Stimulated activated CD8-positive, alpha-beta memory T cell treated with anti-CD3 and anti-CD28 coated beads, Interleukin-15, amount 100 ng/mL, for 24 hours (primary cell): ENCODE measurements at regions not wholly inside any gene's neighbourhood (a gene's known extent, or its start where the extent isn't known, plus 50 kb on each side); places are given as distances from the start of the nearest gene placed in this dataset.
"Not testable (repeated sequence)": the region's sequence is repeated elsewhere in the genome, so short reads cannot be mapped to it uniquely, and the experiment has no call there.

ENCODE experiments used
- DNase-seq: peaks from one replicate; pipeline ENCODE4 v3.0.0-alpha.2; 2020; ENCODE audit warnings: low read depth

DNA sequence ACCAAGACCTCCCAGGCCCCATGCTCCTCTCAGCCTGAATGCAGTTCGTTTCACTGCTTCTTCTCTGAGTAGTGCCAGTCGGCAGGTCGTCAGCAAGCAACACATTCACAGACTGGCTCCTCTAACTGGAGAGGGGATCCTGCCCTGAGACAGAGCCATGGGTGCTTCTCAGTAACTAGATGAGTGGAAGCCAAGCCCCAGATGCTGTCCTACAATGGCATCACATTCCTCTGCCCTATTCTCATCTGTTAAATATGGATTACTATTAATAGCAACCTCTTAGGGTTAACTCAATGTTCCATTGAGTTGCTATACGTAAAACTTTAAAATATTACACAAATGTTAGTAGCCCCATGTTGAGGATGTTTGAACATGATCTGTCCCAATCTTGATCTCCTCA is 84.2 kb upstream of the S1PR1 start:
- DNase-seq, result no peak

DNA sequence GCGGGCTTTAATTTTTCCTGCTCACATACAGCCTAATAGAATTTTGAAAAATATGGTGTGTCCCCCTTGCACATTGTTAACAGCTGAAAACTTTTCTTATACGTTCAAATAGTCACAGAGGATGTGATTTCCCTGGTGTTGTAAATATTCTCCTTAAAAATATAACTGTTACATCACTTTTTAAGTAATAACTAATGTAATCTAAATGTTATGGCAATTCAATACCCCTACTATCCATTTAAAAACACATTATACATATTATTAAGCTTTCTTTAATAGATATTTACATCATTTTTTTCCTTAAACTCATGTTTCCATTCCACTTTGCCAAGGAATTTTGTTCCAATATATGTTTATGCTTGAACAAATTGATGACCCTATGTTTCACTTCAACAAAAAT is 85.5 kb upstream of the S1PR1 start:
- DNase-seq, result no peak

DNA sequence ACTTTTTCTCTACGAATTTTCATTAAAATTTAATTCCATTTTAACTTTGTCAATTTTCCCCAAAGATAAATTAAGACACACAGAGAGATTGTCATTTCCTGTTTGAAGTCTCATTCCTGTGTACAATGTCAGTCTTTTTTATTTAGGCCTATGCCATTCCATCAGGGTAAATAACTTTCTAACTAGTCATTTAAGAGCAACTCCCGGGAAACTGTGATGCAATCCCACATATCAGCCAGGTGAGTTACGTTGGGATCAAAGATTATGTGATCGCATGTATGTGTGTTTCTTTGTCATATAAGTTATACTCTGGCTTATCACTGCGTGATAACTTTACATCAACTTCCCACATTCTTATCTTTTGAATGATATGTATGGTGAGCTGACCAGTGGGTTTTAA is 86.1 kb upstream of the S1PR1 start:
- no peak for DNase-seq

GRCh38 chr1:101150266-101150665 is 86.6 kb upstream of the S1PR1 start:
- DNase-seq, result no peak

GRCh38 chr1:101148980-101149379 is 87.8 kb upstream of the S1PR1 start:
- DNase-seq, result no peak

DNA sequence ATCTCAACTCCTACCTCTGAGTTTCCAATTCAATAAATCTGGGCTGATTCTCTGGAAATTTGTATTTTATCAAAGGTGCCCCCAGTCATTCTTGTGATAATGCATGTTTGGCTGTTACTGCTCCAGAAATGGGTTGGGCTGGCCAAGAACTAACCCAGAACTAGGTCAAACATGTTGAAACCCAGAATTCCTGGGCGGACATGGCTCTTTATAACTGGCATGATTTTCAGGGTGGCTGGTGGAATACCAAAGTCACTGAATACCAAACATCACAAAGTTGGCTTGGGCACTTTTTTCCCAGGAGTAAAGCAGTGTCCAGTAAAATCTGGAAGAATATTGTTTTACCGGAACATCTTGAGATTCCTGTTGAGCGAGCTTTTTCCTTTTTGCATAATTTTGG is 89.4 kb upstream of the S1PR1 start:
- no peak for DNase-seq

GRCh38 chr1:101145449-101145820 is 91.4 kb upstream of the S1PR1 start:
- DNase-seq, result no peak

GRCh38 chr1:101144671-101145448 is 92.0 kb upstream of the S1PR1 start:
- DNase-seq, result no peak

GRCh38 chr1:101142244-101142643 is 94.6 kb upstream of the S1PR1 start:
- DNase-seq, result no peak

GRCh38 chr1:101141376-101141775 is 95.4 kb upstream of the S1PR1 start:
- DNase-seq, result no peak

GRCh38 chr1:101139821-101140718 is 96.7 kb upstream of the S1PR1 start:
- no peak for DNase-seq

GRCh38 chr1:101139130-101139529 is 97.7 kb upstream of the S1PR1 start:
- no peak for DNase-seq

DNA sequence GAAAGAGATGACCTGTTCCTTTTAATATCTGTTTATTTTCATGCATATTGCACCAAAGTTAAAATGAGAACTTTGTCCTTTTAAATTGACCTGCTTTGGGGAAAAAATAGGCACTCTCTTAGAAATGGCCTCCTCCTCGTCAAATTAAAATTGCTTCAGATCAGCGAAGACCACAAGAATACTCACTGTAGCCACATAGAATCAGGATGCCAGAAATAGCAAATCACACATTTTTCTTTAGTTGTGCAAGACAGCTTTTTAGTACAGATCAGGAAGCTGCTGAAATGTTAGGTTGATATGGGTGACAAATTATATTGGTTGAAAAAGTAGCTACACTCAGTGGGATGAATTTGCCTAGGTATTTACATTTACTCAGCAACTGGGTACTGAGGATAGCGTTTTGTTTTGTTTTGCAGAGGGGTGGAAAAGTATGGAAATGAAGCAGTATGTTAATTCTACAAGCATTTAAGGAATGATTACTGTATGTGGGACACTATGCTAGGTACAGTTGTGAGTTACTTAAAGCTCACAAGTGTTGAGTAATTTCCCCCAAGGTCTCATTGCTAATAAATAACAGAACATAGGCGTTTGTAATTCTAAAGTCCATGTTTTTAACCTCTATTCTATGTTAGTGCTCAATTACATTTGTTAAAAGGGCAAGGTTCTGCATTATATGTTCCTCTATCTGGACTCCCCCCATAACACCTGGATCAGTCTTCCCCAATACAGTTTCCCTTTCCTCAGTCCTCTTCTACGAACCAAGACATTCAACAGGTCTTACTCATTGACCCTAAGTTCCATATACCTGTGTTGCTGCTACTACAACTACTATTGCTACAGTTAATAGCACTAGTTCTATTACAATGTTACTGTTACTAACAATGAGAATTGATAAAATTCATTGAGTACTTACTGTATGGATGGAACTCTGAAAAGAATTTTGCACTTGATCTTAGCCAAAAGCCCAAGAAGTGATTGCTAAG is 99.4 kb upstream of the S1PR1 start:
- no peak for DNase-seq

DNA sequence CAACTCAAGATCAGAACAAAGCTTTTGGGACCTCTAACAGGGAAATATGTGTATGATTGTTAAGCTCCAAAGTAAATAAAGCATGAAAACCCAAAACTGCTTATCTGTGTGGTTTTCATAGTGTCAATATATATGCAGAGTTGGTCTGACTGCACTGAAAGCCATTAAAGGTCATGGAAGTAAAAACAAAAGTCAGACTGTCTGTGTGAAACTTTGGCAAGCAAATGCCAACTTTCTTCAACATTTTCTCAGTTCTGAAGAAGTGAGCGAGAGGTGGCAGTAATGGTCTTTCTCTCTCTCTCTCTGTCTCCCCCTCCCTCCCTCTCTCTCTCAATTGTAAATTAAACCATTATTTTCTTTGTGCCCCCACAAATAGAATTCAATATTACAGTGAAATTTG is 100.1 kb upstream of the S1PR1 start:
- DNase-seq, result no peak

- no peak for DNase-seq
Observed at GRCh38 chr1:101136271-101136670, 100.5 kb upstream of the S1PR1 start.

DNA sequence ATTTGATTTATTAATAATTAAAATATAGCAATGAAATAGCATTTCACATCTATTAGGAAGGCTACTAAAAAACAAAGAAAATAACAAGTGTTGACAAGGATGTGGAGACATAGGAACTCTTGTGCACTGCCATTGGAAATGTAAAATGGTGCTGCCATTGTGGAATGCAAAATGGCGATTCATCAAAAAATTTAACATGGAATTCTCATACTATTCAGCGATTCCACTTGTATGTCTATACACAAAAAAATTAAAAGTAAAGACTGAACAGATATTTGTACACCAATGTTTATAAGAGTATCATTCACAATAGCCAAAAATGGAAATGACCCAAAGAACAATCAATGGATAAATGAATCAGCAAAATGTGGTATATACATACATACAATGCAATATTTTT is 101.3 kb upstream of the S1PR1 start:
- DNase-seq, result no peak

DNA sequence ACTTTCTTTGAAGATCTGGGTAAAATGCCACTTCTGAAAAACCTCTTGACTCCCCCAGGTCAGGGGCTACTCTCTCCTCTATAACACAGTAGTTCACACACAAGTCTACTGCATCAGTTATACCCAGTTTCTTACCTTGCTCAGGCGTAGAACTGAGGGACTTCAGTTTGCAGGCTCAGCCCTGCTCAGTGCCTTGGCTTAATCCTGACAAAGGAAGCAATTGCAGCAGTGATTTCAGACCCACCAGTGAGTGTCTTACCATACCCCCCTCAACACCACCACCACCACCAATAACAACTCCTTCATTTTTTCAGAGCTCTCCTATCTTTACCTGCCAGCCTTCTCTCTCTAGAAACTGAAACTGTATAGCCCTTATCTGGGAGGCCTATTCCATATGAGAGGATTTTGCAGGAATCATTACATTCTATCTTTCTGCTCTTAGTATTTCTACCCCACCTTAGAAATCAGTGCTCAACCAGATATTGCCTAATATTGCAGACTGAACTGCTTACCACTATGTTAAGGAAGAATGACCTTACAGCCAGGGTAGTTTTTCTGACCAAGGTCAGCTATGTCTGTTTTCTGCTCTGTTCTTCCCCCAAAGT is 105.5 kb upstream of the S1PR1 start:
- DNase-seq, result no peak

DNA sequence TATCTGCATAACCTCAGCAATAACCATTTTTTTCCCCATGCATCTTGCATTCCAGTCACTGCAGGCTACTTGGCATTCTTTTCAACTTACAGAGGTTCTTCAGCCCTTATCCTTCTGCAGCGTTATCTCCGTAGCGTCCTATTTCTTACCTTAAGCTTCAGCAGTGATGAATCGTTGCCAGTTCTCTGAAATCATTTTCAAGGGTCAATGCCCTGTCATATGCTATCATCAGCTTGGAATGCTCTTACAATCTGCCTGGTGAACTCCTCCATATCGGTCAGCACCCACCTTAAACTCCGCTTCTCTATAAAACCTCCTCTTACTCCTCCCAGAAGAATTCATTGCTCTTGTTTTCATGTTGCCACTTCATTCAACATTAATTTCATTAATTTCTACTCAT is 105.1 kb upstream of the DPH5 start:
- DNase-seq, result no peak

DNA sequence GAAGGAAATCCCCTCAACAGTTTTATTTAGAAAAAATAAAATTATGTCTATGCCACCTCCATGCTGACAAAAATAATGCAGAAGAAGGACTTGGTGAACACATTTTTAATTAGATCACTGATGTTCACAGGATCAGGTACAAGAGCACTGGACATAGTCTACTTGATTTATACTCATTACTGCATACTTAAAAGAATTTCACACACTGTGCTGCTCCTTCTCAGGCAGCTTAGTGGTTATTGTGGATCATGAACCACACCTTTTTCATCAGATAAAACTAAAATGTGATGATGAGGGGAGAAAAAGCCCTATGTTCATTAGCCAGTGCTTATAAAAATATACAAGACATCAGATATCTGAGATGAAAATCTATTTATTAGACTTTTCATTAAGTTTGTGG is 103.3 kb upstream of the DPH5 start:
- DNase-seq, result no peak

DNA sequence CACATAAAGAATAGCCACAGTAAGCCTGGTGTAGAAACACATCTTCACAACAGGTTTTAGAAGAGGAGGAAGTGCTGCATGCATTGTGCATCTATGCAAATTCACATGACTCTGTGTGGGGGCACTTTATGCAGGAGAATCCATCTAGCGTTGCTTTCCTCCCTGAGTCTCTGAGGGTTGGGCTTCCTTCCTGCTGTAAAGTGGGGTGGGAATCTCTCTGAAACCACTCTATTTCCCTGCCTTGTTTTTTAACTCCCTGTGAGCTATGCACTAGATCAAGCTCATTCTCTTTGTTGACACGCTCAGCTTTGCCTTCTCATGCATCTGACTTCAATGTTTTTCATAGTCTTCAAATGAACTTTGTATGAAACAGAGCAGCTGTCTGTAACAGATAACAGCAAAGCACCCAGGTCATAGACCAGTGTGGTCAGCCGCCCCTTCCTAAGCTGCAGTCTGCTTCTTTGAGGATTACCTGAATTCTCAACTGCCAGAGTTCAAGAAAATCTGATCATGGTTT is 102.7 kb upstream of the DPH5 start:
- DNase-seq, result no peak

DNA sequence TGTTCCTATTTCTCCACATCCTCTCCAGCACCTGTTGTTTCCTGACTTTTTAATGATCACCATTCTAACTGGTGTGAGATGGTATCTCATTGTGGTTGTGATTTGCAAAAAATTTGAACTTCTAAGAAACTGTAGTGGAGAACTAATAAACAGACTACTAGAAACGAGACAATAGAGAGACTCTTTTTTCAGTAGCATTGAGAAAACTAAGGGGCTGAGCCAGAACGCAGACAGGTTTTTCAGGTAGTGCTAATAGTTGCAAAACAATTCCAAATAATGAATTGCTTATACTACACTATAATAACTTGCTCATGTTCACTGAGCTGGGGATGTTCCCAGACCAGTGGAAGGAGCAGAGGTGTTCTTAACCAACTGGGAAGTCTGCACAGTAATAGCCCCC is 98.8 kb upstream of the DPH5 start:
- DNase-seq, result no peak

DNA sequence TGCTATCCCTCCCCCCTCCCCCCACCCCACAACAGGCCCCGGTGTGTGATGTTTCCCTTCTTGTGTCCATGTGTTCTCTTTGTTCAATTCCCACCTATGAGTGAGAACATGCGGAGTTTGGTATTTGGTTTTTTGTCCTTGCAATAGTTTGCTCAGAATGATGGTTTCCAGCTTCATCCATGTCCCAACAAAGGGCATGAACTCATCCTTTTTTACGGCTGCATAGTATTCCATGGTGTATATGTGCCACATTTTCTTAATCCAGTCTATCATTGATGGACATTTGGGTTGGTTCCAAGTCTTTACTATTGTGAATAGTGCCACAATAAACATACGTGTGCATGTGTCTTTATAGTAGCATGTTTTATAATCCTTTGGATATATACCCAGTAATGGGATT is 98.3 kb upstream of the DPH5 start:
- not testable (repeated sequence) for DNase-seq
